SH-SY5Y (cell line): ENCODE measurements at regions not wholly inside any gene's neighbourhood (a gene's known extent, or its start where the extent isn't known, plus 50 kb on each side); places are given as distances from the start of the nearest gene placed in this dataset.

Experiments used
- GATA2 ChIP-seq: IDR thresholded peaks from 2 replicates; pipeline ENCODE4 v1.6.1; 2011; ENCODE audit warnings: mild to moderate bottlenecking, low read depth, low read length
- GATA3 ChIP-seq: IDR thresholded peaks from 2 replicates; pipeline ENCODE4 v1.6.1; 2011; ENCODE audit warnings: low read depth, mild to moderate bottlenecking, low read length, moderate library complexity

GRCh38 chr16:86048221-86048620 is 149.3 kb downstream of the IRF8 start:
- TF ChIP-seq GATA3: no peak
- no peak for TF ChIP-seq GATA2

- TF ChIP-seq GATA3 (no peak), GATA2 (no peak)
Measured at GRCh38 chr16:86048882-86049585, 150.1 kb downstream of the IRF8 start.

GRCh38 chr16:86049641-86050040 is 150.7 kb downstream of the IRF8 start:
- TF ChIP-seq GATA3: no peak
- TF ChIP-seq GATA2: no peak

GRCh38 chr16:86050111-86050510 is 151.1 kb downstream of the IRF8 start:
- TF ChIP-seq GATA2 (no peak), GATA3 (no peak)

- TF ChIP-seq GATA2: no peak
- TF ChIP-seq GATA3: no peak
Measured at GRCh38 chr16:86050591-86051367, 151.8 kb downstream of the IRF8 start.

GRCh38 chr16:86051368-86052114 is 152.6 kb downstream of the IRF8 start:
- no peak for TF ChIP-seq GATA3
- no peak for TF ChIP-seq GATA2

GRCh38 chr16:86052115-86052670 is 153.2 kb downstream of the IRF8 start:
- TF ChIP-seq GATA2: no peak
- TF ChIP-seq GATA3: no peak

GRCh38 chr16:86052926-86053325 is 154.0 kb downstream of the IRF8 start:
- TF ChIP-seq GATA2: no peak
- no peak for TF ChIP-seq GATA3

GRCh38 chr16:86059253-86060171 is 160.6 kb downstream of the IRF8 start:
- TF ChIP-seq GATA2 (no peak), GATA3 (no peak)

GRCh38 chr16:86060381-86061317 is 161.7 kb downstream of the IRF8 start:
- no peak for TF ChIP-seq GATA2
- TF ChIP-seq GATA3: no peak

- no peak for TF ChIP-seq GATA3
- TF ChIP-seq GATA2: no peak
Measured at GRCh38 chr16:86061318-86061695, 162.3 kb downstream of the IRF8 start.

- TF ChIP-seq GATA3: no peak
Measured at GRCh38 chr16:86061721-86062120, 162.8 kb downstream of the IRF8 start.

GRCh38 chr16:86062271-86062965 is 163.5 kb downstream of the IRF8 start:
- TF ChIP-seq GATA2 (no peak), GATA3 (no peak)
